Muscle of arm (tissue), 1 donor: ENCODE measurements at regions not wholly inside any gene's neighbourhood (a gene's known extent, or its start where the extent isn't known, plus 50 kb on each side); places are given as distances from the start of the nearest gene placed in this dataset.
"Not testable (repeated sequence)": the region's sequence is repeated elsewhere in the genome, so short reads cannot be mapped to it uniquely, and the experiment has no call there.

Experiments used
- DNase-seq: peaks from one replicate; pipeline ENCODE4 v3.0.0-alpha.2; 2013

DNA sequence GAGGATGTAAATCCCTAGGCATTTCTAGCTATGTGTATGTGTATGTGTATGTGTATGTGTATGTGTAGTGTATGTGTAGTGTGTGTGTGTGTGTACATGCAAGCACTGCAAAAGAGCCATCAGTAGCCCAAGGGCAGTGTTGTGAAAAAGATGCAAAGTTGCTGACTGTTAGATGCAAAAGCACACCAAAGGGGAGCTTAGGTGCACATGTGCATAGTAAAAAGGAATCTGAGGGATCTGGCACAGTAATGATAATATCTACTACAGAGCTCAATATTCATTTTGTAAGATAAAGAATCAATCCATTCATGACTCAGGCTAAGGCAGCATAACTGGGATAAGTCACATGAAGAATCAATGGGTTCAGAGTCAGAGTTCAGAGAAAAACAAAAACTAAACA is 80.2 kb downstream of the TMEM47 start:
- no peak for DNase-seq

- DNase-seq, result no peak
These were observed 91.1 kb downstream of the TMEM47 start for GRCh38 chrX:34565981-34566380.

DNA sequence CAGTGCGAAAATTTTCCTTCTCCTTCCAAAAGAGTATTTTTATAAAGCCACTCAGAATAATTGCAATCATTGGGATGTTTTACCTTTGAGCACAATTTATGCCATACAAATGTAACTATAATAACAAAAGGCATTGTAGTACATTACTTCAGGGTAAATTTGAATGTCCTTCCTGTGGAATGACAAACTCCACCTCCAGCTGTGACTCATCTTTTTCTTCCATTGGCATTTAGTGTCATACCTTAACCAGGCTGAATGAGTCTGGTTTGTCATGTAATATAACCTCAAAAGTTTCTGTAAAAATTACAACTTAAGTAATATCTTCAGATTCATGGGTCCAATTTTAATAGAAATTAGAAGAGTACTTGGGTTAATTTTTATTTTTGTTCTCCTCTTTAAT is 93.3 kb downstream of the TMEM47 start:
- DNase-seq, result no peak

- DNase-seq, result no peak
These were observed 94.0 kb downstream of the TMEM47 start for GRCh38 chrX:34563061-34563460.

DNA sequence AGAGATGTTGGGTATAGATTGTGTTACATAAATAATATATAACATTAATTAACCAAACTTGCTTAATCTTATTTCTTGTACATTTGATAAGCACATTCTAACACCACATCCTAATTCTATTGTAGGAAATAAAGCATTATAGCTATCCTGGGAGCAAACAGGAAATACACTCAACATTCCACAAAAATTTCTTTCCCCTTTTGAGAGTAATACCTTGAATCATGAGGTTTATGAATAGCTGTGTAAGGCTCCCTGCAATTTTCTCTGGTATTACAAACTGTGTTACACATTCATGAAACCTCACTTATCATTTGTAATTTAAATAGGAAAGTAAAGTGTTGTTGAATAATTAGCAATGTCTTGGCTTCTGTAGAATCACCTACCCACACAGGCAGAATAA is 95.1 kb downstream of the TMEM47 start:
- no peak for DNase-seq

DNA sequence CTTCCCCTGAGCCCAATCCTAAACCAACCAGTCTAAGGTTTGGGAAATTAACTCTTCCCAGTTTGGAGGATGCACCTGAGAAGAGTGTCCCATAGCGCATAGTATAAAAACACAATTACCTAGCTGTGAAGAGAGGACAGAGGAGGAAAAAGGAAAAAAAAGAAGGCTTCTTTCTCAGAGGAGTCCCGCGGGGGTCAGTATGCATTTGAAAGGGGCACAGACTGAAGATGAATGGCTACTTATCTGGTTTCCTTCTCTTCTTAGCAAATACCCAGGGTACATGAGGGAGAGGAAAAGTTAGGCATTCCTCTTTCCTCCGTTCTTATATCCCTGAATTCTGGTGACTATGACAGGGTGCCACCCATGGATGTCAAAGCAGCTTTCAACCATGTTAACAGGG is 96.9 kb downstream of the TMEM47 start:
- no peak for DNase-seq

DNA sequence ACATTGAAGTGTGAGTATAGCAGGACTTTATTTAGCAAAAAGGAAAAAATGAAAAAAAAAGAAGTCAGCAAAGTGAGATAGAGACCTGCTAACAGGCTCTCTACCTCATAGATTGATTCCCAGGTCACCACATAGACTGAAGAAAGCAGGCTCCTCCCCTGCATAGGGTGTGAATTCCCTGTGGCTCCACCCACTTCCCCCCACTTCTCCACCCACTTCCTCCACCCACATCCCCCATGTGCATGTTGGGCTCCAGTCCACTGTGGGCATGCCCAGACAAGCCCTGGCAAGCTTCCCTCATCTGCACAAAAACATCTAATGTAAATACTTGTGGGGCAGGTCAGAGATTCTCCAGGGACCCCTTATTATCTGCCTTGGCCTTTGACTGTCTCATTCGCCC is 97.8 kb downstream of the TMEM47 start:
- no peak for DNase-seq

GRCh38 chrX:34557733-34558132 is 99.4 kb downstream of the TMEM47 start:
- DNase-seq, result no peak

- DNase-seq, result no peak
These were observed 101.6 kb downstream of the TMEM47 start for GRCh38 chrX:34555481-34555880.

- DNase-seq, result no peak
These were observed 110.7 kb downstream of the TMEM47 start for GRCh38 chrX:34546366-34546765.

DNA sequence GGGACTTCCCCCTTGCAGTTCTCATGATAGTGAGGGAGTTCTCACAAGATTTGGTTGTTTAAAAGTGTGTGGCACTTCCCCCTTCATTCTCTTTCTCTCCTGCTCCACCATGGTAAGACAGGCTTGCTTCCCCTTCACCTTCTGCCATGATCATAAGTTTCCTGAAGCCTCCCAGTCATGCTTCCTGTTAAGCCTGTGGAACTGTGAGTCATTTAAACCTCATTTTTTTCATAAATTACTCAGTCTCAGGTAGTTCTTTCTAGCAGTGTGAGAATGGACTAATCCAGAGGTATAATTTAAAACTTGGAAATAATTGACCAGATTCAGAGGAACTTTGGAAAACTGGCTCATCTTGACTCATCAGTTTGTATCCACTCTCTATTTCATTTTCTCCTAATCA is 129.0 kb downstream of the TMEM47 start:
- no peak for DNase-seq

- DNase-seq, result no peak
These were observed 135.5 kb downstream of the TMEM47 start for GRCh38 chrX:34521563-34521962.

DNA sequence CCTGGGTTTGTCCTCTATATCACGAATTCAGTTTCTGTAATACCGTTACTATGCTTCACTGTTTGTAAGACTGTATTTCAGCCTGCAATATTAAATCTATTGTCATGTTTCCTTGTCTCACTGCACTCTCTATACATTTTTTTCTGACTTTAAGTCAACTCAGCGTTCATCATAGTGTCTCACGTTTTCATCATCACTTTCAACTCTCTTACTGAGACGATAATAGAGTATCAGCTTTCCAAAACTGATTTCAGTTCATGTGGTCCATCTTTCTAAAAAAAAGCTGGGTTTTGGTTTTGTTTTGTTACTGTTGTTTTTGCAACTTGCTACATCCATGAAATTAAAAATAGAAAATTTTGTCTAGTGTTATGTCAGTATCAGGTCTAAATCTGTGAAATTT is 147.7 kb downstream of the TMEM47 start:
- no peak for DNase-seq

DNA sequence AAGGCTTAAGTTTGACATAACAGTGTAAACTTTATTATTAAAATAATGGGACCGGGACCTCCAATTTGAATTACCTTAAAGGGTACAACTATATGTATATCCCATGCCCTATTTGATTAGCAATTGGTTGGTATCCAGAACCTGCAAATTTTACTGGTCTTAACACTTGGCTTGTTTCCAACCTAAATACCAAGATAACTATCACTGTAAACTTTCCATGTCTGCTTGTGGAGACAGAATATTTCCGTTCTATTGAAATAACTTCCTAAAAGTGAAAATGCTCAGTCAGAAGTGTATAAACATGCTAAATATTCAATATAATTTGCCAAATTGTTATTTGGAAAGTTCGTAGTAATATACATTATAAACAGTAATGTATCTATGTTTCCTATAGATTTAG is 154.0 kb downstream of the TMEM47 start:
- DNase-seq, result no peak

- no peak for DNase-seq
These were observed 164.0 kb downstream of the TMEM47 start for GRCh38 chrX:34493086-34493485.

DNA sequence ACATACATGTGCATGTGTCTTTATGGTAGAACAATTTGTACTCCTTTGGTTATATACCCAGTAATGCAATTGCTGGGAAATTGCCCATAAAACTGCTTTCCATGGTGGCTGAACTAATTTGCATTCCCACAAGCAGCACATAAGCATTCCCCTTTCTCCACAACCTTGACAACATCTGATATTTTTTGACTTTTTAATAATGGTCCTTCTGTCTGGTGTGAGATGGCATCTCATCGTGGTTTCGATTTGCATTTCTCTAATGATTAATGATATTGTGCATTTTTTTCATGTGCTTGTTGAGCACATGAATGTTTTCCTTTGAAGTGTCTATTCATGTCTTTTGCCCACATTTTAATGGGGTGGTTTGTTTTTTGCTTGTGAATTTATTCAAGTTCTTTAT is 166.0 kb downstream of the TMEM47 start:
- DNase-seq, result no peak

- DNase-seq, result no peak
These were observed 169.7 kb downstream of the TMEM47 start for GRCh38 chrX:34487364-34487763.

GRCh38 chrX:34483980-34484379 is 173.1 kb downstream of the TMEM47 start:
- DNase-seq, result no peak

- no peak for DNase-seq
These were observed 186.6 kb downstream of the TMEM47 start for GRCh38 chrX:34470507-34470906.

- no peak for DNase-seq
These were observed 189.6 kb downstream of the TMEM47 start for GRCh38 chrX:34467437-34467836.

GRCh38 chrX:34463220-34463619 is 193.9 kb downstream of the TMEM47 start:
- DNase-seq, result not testable (repeated sequence)

GRCh38 chrX:34457850-34458249 is 199.2 kb downstream of the TMEM47 start:
- not testable (repeated sequence) for DNase-seq

DNA sequence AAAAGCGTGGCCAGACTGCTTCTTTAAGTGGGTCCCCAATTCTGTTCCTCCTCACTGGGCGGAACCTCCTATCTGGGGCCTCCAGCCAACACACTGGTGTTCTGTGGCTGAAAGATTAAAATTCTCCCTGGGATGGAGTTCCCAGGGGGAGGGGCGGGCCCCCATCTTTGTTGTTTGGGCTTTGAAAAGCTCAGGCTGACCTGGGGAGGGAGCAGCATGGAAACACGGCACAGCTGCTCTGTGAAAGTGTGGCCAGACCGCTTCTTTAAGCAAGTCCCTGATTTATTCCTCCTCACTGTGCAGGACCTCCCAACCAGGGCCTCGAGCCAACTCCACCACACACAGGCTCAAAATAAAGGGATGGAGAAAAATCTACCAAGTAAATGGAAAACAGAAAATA is 219.5 kb downstream of the TMEM47 start:
- DNase-seq, result no peak

- no peak for DNase-seq
These were observed 230.8 kb downstream of the TMEM47 start for GRCh38 chrX:34426334-34426733.

DNA sequence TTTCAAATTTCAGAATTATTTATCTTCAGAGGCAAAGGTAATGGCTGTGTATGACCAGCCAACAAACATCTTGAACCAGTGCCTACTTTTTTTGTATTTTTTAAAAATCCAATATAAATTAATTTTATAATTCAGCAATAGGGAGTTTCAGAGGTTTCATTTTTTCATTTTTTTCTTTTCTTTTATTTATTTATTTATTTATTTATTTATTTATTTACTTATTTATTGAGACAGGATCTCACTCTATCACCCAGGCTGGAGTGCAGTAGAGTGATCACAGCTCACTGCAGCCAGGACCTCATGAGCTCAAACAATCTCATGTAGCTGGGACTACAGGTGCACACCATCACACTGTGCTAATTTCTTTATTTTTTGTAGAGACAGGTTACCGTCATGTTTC is 250.5 kb downstream of the TMEM47 start:
- DNase-seq, result no peak
